HCT116 (cell line): ENCODE measurements at regions not wholly inside any gene's neighbourhood (a gene's known extent, or its start where the extent isn't known, plus 50 kb on each side); places are given as distances from the start of the nearest gene placed in this dataset.

Source experiments
- ATAC-seq: fragments of 200-7000 bp; cut with Tn5 transposase; 2 replicates; pipeline ENCODE4 v1.9.1; 2020; ENCODE audit warnings: mild to moderate bottlenecking, moderate library complexity
- BruUV-seq: library from RNA; stranded (reverse); fragments of 400-500 nt; replicated peaks from 2 replicates; lab custom pipeline; 2021; lab: Mats Ljungman, UMichigan
- CTCF ChIA-PET: fragments of 300-600 bp; sonication (Branson Sonifier 250); formaldehyde crosslinking; loops from one replicate; lab custom pipeline; 2021; ENCODE audit warnings: antibody characterized with exemption; lab: Charles Lee
- POLR2A ChIA-PET: fragments of 300-600, 350-600 bp; sonication (Branson Sonifier 250); formaldehyde crosslinking; loops from one replicate; lab custom pipeline; 2021; ENCODE audit warnings: antibody characterized with exemption; lab: Charles Lee
- RAD21 ChIA-PET, 2 experiments: fragments of 300-600 bp; sonication (Branson Sonifier 250); formaldehyde crosslinking; loops; one replicate each; lab custom pipeline; 2023; ENCODE audit warnings: low total read pairs in 2 of 2; ENCODE audit not compliant: uncharacterized antibody in 2 of 2, unreplicated experiment in 2 of 2, low non-redundant PET in 1 of 2; lab: Charles Lee
- DNase-seq: peaks from one replicate; pipeline ENCODE4 v3.0.0-alpha.2; 2010; ENCODE audit warnings: low read depth, low spot score
- H2AFZ ChIP-seq: fragments of 200-600 bp; shearing (Covaris generic), sonication (generic); 2 replicates; pipeline ENCODE4 v1.6.1; 2017; ENCODE audit warnings: low read depth, mixed run types, mixed read lengths, antibody characterized with exemption, low read length; ENCODE audit not compliant: poor library complexity, severe bottlenecking
- H3K27ac ChIP-seq: 2 replicates; pipeline ENCODE4 v1.5.1; 2012; ENCODE audit warnings: low read depth, low read length
- H3K27me3 ChIP-seq: fragments of 200-600 bp; sonication (generic); 2 replicates; pipeline ENCODE4 v1.6.1; 2016; ENCODE audit warnings: mixed run types, low read length, mixed read lengths; ENCODE audit not compliant: insufficient read depth
- H3K36me3 ChIP-seq, 2 experiments: fragments of 200-500 bp in 1 of 2; fragments of 200-600 bp in 1 of 2; sonication (Bioruptor generic) in 1 of 2; sonication (generic) in 1 of 2; 2 replicates each; pipeline versions ENCODE4 v1.5.1 to v1.6.1; 2014 to 2016; ENCODE audit warnings: low read length in 2 of 2, inconsistent platforms in 1 of 2, mixed read lengths in 1 of 2, mixed run types in 1 of 2; ENCODE audit not compliant: insufficient read depth in 2 of 2, control insufficient read depth in 1 of 2
- H3K4me1 ChIP-seq, 2 experiments: fragments of 200-600 bp in 1 of 2; sonication (generic) in 1 of 2; 2 replicates each; pipeline versions ENCODE4 v1.5.1 to v1.6.1; 2012 to 2017; ENCODE audit warnings: low read length in 2 of 2, inconsistent platforms in 1 of 2, mild to moderate bottlenecking in 1 of 2, mixed read lengths in 1 of 2, mixed run types in 1 of 2, moderate library complexity in 1 of 2; ENCODE audit not compliant: insufficient read depth in 2 of 2, control insufficient read depth in 1 of 2
- H3K4me2 ChIP-seq: fragments of 200-600 bp; sonication (generic); 2 replicates; pipeline ENCODE4 v1.6.1; 2017; ENCODE audit warnings: mixed run types, low read length, mixed read lengths
- H3K4me3 ChIP-seq, 2 experiments: fragments of 200-600 bp in 1 of 2; sonication (generic) in 1 of 2; replicated peaks in 1 of 2; 2 replicates each; pipeline ENCODE4 v1.5.1; 2011 to 2016; ENCODE audit warnings: low read length in 2 of 2, control low read depth in 1 of 2, low read depth in 1 of 2, mild to moderate bottlenecking in 1 of 2, mixed read lengths in 1 of 2, mixed run types in 1 of 2
- H3K79me2 ChIP-seq: fragments of 200-600 bp; sonication (generic); 2 replicates; pipeline ENCODE4 v1.6.1; 2017; ENCODE audit warnings: mild to moderate bottlenecking, mixed run types, low read length, moderate library complexity, mixed read lengths; ENCODE audit not compliant: insufficient read depth
- H3K9ac ChIP-seq: fragments of 200-600 bp; sonication (generic); 2 replicates; pipeline ENCODE4 v1.6.1; 2016; ENCODE audit warnings: low read length, mixed read lengths
- H3K9me2 ChIP-seq: fragments of 200-600 bp; sonication (generic), shearing (Covaris generic); 2 replicates; pipeline ENCODE4 v1.6.1; 2017; ENCODE audit warnings: mixed run types, mild to moderate bottlenecking, moderate library complexity; ENCODE audit not compliant: insufficient read depth
- H3K9me3 ChIP-seq, 2 experiments: fragments of 200-500 bp in 1 of 2; fragments of 200-600 bp in 1 of 2; sonication (Bioruptor generic) in 1 of 2; sonication (generic) in 1 of 2; 2 replicates each; pipeline ENCODE4 v1.6.1; 2014 to 2017; ENCODE audit warnings: low read length in 2 of 2, mixed read lengths in 2 of 2, inconsistent platforms in 1 of 2, low read depth in 1 of 2, mild to moderate bottlenecking in 1 of 2, mixed run types in 1 of 2, moderate library complexity in 1 of 2; ENCODE audit not compliant: control insufficient read depth in 1 of 2, insufficient read depth in 1 of 2
- H4K20me1 ChIP-seq: fragments of 200-600 bp; sonication (generic), shearing (Covaris generic); 2 replicates; pipeline ENCODE4 v1.6.1; 2017; ENCODE audit warnings: mixed run types, mild to moderate bottlenecking, moderate library complexity; ENCODE audit not compliant: insufficient read depth
- CTCF ChIP-seq, 3 experiments: fragments of 200-600 bp in 1 of 3; sonication (generic) in 1 of 3; IDR thresholded peaks in 2 of 3; conservative IDR thresholded peaks in 1 of 3; 2 replicates each; pipeline ENCODE4 v1.5.1; 2012 to 2017; ENCODE audit warnings: low read depth in 2 of 3, low read length in 2 of 3, antibody characterized with exemption in 1 of 3, borderline replicate concordance in 1 of 3, control low read depth in 1 of 3, mild to moderate bottlenecking in 1 of 3, mixed read lengths in 1 of 3, mixed run types in 1 of 3, moderate library complexity in 1 of 3; ENCODE audit not compliant: insufficient read depth in 1 of 3
- EGR1 ChIP-seq: IDR thresholded peaks from 2 replicates; pipeline ENCODE4 v1.6.1; 2012; ENCODE audit warnings: low read depth
- ELF1 ChIP-seq: IDR thresholded peaks from 2 replicates; pipeline ENCODE4 v1.6.1; 2012; ENCODE audit warnings: low read depth, borderline replicate concordance
- EZH2 ChIP-seq: fragments of 200-600 bp; sonication (generic); IDR thresholded peaks from 2 replicates; pipeline ENCODE4 v1.6.1; 2017; ENCODE audit warnings: antibody characterized with exemption, mixed run types
- EZH2phosphoT487 ChIP-seq: fragments of 200-600 bp; IDR thresholded peaks from 2 replicates; pipeline ENCODE4 v1.6.1; 2018; ENCODE audit warnings: antibody characterized with exemption, borderline replicate concordance
- FOSL1 ChIP-seq: IDR thresholded peaks from 2 replicates; pipeline ENCODE4 v1.6.1; 2012; ENCODE audit warnings: low read depth
- JUND ChIP-seq: IDR thresholded peaks from 2 replicates; pipeline ENCODE4 v1.6.1; 2012
- MAX ChIP-seq: IDR thresholded peaks from 2 replicates; pipeline ENCODE4 v1.6.1; 2012
- RAD21 ChIP-seq: IDR thresholded peaks from 2 replicates; pipeline ENCODE4 v1.6.1; 2012; ENCODE audit warnings: low read depth, mild to moderate bottlenecking
- REST ChIP-seq: IDR thresholded peaks from 2 replicates; pipeline ENCODE4 v1.6.1; 2012; ENCODE audit warnings: low read depth
- SRF ChIP-seq: IDR thresholded peaks from 2 replicates; pipeline ENCODE4 v1.6.1; 2012; ENCODE audit warnings: low read depth
- ZBTB33 ChIP-seq: IDR thresholded peaks from 2 replicates; pipeline ENCODE4 v1.6.1; 2011; ENCODE audit warnings: mild to moderate bottlenecking, low read length, moderate library complexity; ENCODE audit not compliant: insufficient replicate concordance; ENCODE audit errors: extremely low read depth
- ZNF274 ChIP-seq: fragments of 200-500 bp; sonication (Bioruptor generic); IDR thresholded peaks from 2 replicates; pipeline ENCODE4 v1.6.1; 2014; ENCODE audit warnings: mild to moderate bottlenecking, low read depth, low read length, inconsistent platforms
- intact Hi-C: fragments of 100-400 bp; cut with micrococcal nuclease; formaldehyde crosslinking; loops from 2 replicates; pipeline ENCODE4 v1.10.0; 2022

GRCh38 chr11:97972731-97973130 lies 1048.0 kb upstream of the CNTN5 start:
- no peaks in the 10 kb centered on the region for H3K36me3 ChIP-seq
- RAD21 ChIA-PET = no interaction called here
- no peaks in the 10 kb centered on the region for H3K9me2 ChIP-seq
- no peak overlapping the region for H3K9ac ChIP-seq
- no peak overlapping the region for H2AFZ ChIP-seq
- POLR2A ChIA-PET = no interaction called here
- no TSS peak for BruUV-seq
- no peak overlapping the region for H3K4me2 ChIP-seq
- H3K9me3 ChIP-seq = peaks cover 0 to 4% of the 10 kb centered on the region in 2 experiments; a peak in 2 of 4 replicates
- no peaks in the 10 kb centered on the region for H3K27me3 ChIP-seq
- TF ChIP-seq EZH2phosphoT487 (no peak), ZBTB33 (no peak)
- TF ChIP-seq, all 23 proteins: peak for 0
- no peaks in the 10 kb centered on the region for H3K4me1 ChIP-seq
- no peaks in the 10 kb centered on the region for H4K20me1 ChIP-seq
- H3K79me2 ChIP-seq = no peaks in the 10 kb centered on the region
- ATAC-seq (no peak), DNase-seq (no peak)
- intact Hi-C loops = no loop called here
- CTCF ChIA-PET = no interaction called here
- no peak overlapping the region for H3K4me3 ChIP-seq
- no peak overlapping the region for H3K27ac ChIP-seq

- CTCF ChIA-PET = no interaction called here
- no peak for DNase-seq
- Histone ChIP-seq H2AFZ (no peak overlapping the region), H3K9me2 (no peaks in the 10 kb centered on the region), H3K4me1 (no peaks in the 10 kb centered on the region), H3K36me3 (no peaks in the 10 kb centered on the region), H3K27me3 (no peaks in the 10 kb centered on the region), H3K4me2 (no peak overlapping the region), H3K9ac (no peak overlapping the region), H3K4me3 (no peak overlapping the region), H4K20me1 (no peaks in the 10 kb centered on the region), H3K79me2 (no peaks in the 10 kb centered on the region), H3K27ac (no peak overlapping the region), H3K9me3 (peaks cover 0 to 4% of the 10 kb centered on the region in 2 experiments; a peak in 2 of 4 replicates)
- RAD21 ChIA-PET = no interaction called here
- BruUV-seq = no TSS peak
- ATAC-seq = no peak
- POLR2A ChIA-PET = no interaction called here
- intact Hi-C loops = no loop called here
- TF ChIP-seq EGR1 (no peak), JUND (no peak), EZH2 (no peak), REST (no peak), ELF1 (no peak), SRF (no peak), FOSL1 (no peak), ZNF274 (no peak), RAD21 (no peak), MAX (no peak), CTCF (IDR thresholded peaks at IDR 0.05 in 2 of 3, conservative IDR thresholded peaks at IDR 0.05 in 1 of 3; ENCODE audit: borderline replicate concordance in 1 of 3, insufficient read depth in 1 of 3, low read depth in 2 of 3, low read length in 2 of 3) (no peak)
Measured at GRCh38 chr11:97973352-97973857, 1047.3 kb upstream of the CNTN5 start.
